HepG2 (cell line): ENCODE measurements at regions not wholly inside any gene's neighbourhood (a gene's known extent, or its start where the extent isn't known, plus 50 kb on each side); places are given as distances from the start of the nearest gene placed in this dataset.

Source experiments
- ATAC-seq: fragments of 200-7000 bp; cut with Tn5 transposase; 3 replicates; pipeline ENCODE4 v1.9.1; 2020; ENCODE audit warnings: mild to moderate bottlenecking, moderate library complexity
- BruUV-seq: library from RNA; stranded (reverse); fragments of 400-500 nt; replicated peaks from 2 replicates; lab custom pipeline; 2021; lab: Mats Ljungman, UMichigan
- CTCF ChIA-PET: fragments of 300-600 bp; formaldehyde crosslinking; extraction: SDS; loops from one replicate; lab custom pipeline; 2021; ENCODE audit warnings: low total read pairs, inconsistent platforms, low intra/inter-chr PET ratio; lab: Yijun Ruan, JAX
- POLR2A ChIA-PET: fragments of 350-600 bp; sonication (Branson Sonifier 250); formaldehyde crosslinking; loops from one replicate; lab custom pipeline; 2020; ENCODE audit warnings: antibody characterized with exemption, inconsistent platforms; lab: Yijun Ruan, JAX
- DNase-seq: peaks from one replicate; pipeline ENCODE4 v3.0.0-alpha.2; 2015; ENCODE audit warnings: low spot score
- FAIRE-seq: peaks from 3 replicates; lab custom pipeline; 2011; peaks lifted over from hg19 to GRCh38; lab: Jason Lieb, UNC
- H2AFZ ChIP-seq: one replicate; pipeline ENCODE4 v1.6.1; 2011; ENCODE audit warnings: low read length, inconsistent platforms
- H3K27ac ChIP-seq: fragments of 300-600 bp; 3 replicates; pipeline ENCODE4 v1.8.0; 2011; ENCODE audit warnings: mixed run types, mild to moderate bottlenecking, mixed read lengths, low read length, inconsistent platforms; ENCODE audit not compliant: insufficient read depth; ENCODE audit errors: extremely low read length
- H3K27me3 ChIP-seq, 2 experiments: fragments of 200-600 bp in 1 of 2; 2 replicates in 1 of 2; 3 replicates in 1 of 2; pipeline versions ENCODE4 v1.6.0 to v1.8.0; 2011; ENCODE audit warnings: low read length in 2 of 2, mild to moderate bottlenecking in 2 of 2, moderate library complexity in 2 of 2, inconsistent platforms in 1 of 2; ENCODE audit not compliant: insufficient read depth in 2 of 2, control insufficient read depth in 1 of 2
- H3K36me3 ChIP-seq, 2 experiments: fragments of 200-600 bp in 1 of 2; replicated peaks in 1 of 2; 2 replicates in 1 of 2; 3 replicates in 1 of 2; pipeline versions ENCODE4 v1.5.1 to v1.8.0; 2011; ENCODE audit warnings: low read length in 2 of 2, inconsistent platforms in 1 of 2; ENCODE audit not compliant: insufficient read depth in 2 of 2, control insufficient read depth in 1 of 2
- H3K4me1 ChIP-seq: 2 replicates; pipeline ENCODE4 v1.5.1; 2012; ENCODE audit warnings: low read length, inconsistent platforms; ENCODE audit not compliant: insufficient read depth
- H3K4me2 ChIP-seq: 2 replicates; pipeline ENCODE4 v1.6.0; 2011; ENCODE audit warnings: low read depth, low read length, inconsistent platforms
- H3K4me3 ChIP-seq, 3 experiments: fragments of 200-600 bp in 1 of 3; sonication (generic), shearing (Covaris generic) in 1 of 3; replicated peaks in 1 of 3; 2 replicates each; pipeline ENCODE4 v1.5.1; 2011 to 2016; ENCODE audit warnings: low read length in 3 of 3, inconsistent platforms in 2 of 3, low read depth in 2 of 3, mild to moderate bottlenecking in 2 of 3, control low read depth in 1 of 3, mixed read lengths in 1 of 3; ENCODE audit not compliant: insufficient read depth in 1 of 3
- H3K79me2 ChIP-seq: one replicate; pipeline ENCODE4 v1.6.1; 2011; ENCODE audit warnings: low read length, inconsistent platforms; ENCODE audit not compliant: insufficient read depth
- H3K9ac ChIP-seq: 2 replicates; pipeline ENCODE4 v1.6.0; 2011; ENCODE audit warnings: mild to moderate bottlenecking, low read depth, low read length, inconsistent platforms; ENCODE audit not compliant: insufficient read depth
- H3K9me3 ChIP-seq: 2 replicates; pipeline ENCODE4 v1.5.1; 2012; ENCODE audit warnings: mild to moderate bottlenecking, low read length
- H4K20me1 ChIP-seq: 2 replicates; pipeline ENCODE4 v1.6.0; 2011; ENCODE audit warnings: inconsistent platforms, mild to moderate bottlenecking, low read length, moderate library complexity; ENCODE audit not compliant: insufficient read depth
- JDP2 ChIP-seq: sonication (generic); formaldehyde crosslinking; IDR thresholded peaks from 2 replicates; pipeline ENCODE4 v1.8.1; 2022; ENCODE audit warnings: missing genetic modification reagents, borderline replicate concordance
- RXRA ChIP-seq: sonication (generic); formaldehyde crosslinking; IDR thresholded peaks from 2 replicates; pipeline ENCODE4 v1.5.1; 2020; ENCODE audit warnings: missing genetic modification reagents
- ZFP62 ChIP-seq: sonication (generic); formaldehyde crosslinking; IDR thresholded peaks from 2 replicates; pipeline ENCODE4 v1.4.0; 2020; ENCODE audit warnings: missing genetic modification reagents
- ZNF33A ChIP-seq: sonication (generic); formaldehyde crosslinking; IDR thresholded peaks from 2 replicates; pipeline ENCODE4 v1.5.1; 2020; ENCODE audit warnings: missing genetic modification reagents, mild to moderate bottlenecking, moderate library complexity, borderline replicate concordance
- ZNF563 ChIP-seq: sonication (generic); formaldehyde crosslinking; IDR thresholded peaks from 2 replicates; pipeline ENCODE4 v1.8.0; 2022; ENCODE audit warnings: mild to moderate bottlenecking, moderate library complexity, missing genetic modification reagents
- ZNF614 ChIP-seq: IDR thresholded peaks from 2 replicates; pipeline ENCODE4 v1.6.1; 2018; ENCODE audit warnings: missing biosample characterization, missing genetic modification reagents, inconsistent platforms, borderline replicate concordance
- ZNF687 ChIP-seq: sonication (generic); formaldehyde crosslinking; IDR thresholded peaks from 2 replicates; pipeline ENCODE4 v1.5.1; 2020; ENCODE audit warnings: mild to moderate bottlenecking, missing genetic modification reagents, moderate library complexity
- ZNF780A ChIP-seq: sonication (generic); formaldehyde crosslinking; IDR thresholded peaks from 2 replicates; pipeline ENCODE4 v1.8.0; 2022; ENCODE audit warnings: mild to moderate bottlenecking, missing genetic modification reagents, moderate library complexity
- ZSCAN22 ChIP-seq: sonication (generic); formaldehyde crosslinking; IDR thresholded peaks from 2 replicates; pipeline ENCODE4 v1.4.0; 2020; ENCODE audit warnings: mild to moderate bottlenecking, missing genetic modification reagents
- WGBS: methylation state at CpG from one replicate; pipeline ENCODE4 v1.1.6; 2017; ENCODE audit warnings: low lambda C conversion rate; 5-methylcytosine and 5-hydroxymethylcytosine counted together
- in situ Hi-C: cut with HindIII; loops from 2 replicates; pipeline ENCODE4 v1.10.0; 2017; ENCODE audit warnings: low pct_unique_long_range_greater_than_20kb; ENCODE audit not compliant: extremely low pct_ligation_motif_present
- intact Hi-C: fragments of 100-400 bp; cut with micrococcal nuclease; formaldehyde crosslinking; loops from one replicate; pipeline ENCODE4 v1.10.0; 2022; ENCODE audit not compliant: unreplicated experiment
- TF ChIP-seq, protein P1 (sequence below): sonication (generic); formaldehyde crosslinking; IDR thresholded peaks from 2 replicates; pipeline ENCODE4 v1.8.0; 2022; ENCODE audit warnings: missing genetic modification reagents, mild to moderate bottlenecking, moderate library complexity, borderline replicate concordance

GRCh38 chr22:27635852-27636251 lies 165.7 kb downstream of the MN1 start:
- Histone ChIP-seq H3K36me3 (no peaks in the 10 kb centered on the region), H3K4me2 (no peak overlapping the region), H3K4me1 (peaks cover 25% of the 10 kb centered on the region), H3K9me3 (no peaks in the 10 kb centered on the region), H4K20me1 (no peaks in the 10 kb centered on the region), H3K4me3 (no peak overlapping the region), H3K9ac (no peak overlapping the region), H3K27me3 (0 out of 5 replicates have a peak, but pooled peaks cover 0 to 4% of the 10 kb centered on the region in 2 experiments), H3K27ac (no peak overlapping the region), H3K79me2 (no peaks in the 10 kb centered on the region), H2AFZ (no peak overlapping the region)
- BruUV-seq, result no TSS peak
- intact Hi-C loops (no loop called here), in situ Hi-C loops (no loop called here)
- WGBS, result 8% methylated on average over 5 of the region's 6 CpGs
- ChIA-PET POLR2A (no interaction called here), CTCF (no interaction called here)
- ATAC-seq (no peak), FAIRE-seq (no peak), DNase-seq (no peak)
- TF ChIP-seq, protein P1, sequence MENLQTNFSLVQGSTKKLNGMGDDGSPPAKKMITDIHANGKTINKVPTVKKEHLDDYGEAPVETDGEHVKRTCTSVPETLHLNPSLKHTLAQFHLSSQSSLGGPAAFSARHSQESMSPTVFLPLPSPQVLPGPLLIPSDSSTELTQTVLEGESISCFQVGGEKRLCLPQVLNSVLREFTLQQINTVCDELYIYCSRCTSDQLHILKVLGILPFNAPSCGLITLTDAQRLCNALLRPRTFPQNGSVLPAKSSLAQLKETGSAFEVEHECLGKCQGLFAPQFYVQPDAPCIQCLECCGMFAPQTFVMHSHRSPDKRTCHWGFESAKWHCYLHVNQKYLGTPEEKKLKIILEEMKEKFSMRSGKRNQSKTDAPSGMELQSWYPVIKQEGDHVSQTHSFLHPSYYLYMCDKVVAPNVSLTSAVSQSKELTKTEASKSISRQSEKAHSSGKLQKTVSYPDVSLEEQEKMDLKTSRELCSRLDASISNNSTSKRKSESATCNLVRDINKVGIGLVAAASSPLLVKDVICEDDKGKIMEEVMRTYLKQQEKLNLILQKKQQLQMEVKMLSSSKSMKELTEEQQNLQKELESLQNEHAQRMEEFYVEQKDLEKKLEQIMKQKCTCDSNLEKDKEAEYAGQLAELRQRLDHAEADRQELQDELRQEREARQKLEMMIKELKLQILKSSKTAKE (CRISPR knock-in tag), result no peak
- no peak for TF ChIP-seq JDP2
- no peak for TF ChIP-seq ZNF614 (CRISPR knock-in tag)
- no peak for TF ChIP-seq ZNF687 (CRISPR knock-in tag)
- TF ChIP-seq ZNF33A (CRISPR knock-in tag), result no peak
- no peak for TF ChIP-seq ZNF780A (CRISPR knock-in tag)
- TF ChIP-seq RXRA (CRISPR knock-in tag), result no peak
- TF ChIP-seq ZSCAN22, result no peak
- no peak for TF ChIP-seq ZNF563 (CRISPR knock-in tag)
- no peak for TF ChIP-seq ZFP62 (CRISPR knock-in tag)
